Colonic mucosa (tissue), 4 donors: ENCODE measurements at regions not wholly inside any gene's neighbourhood (a gene's known extent, or its start where the extent isn't known, plus 50 kb on each side); places are given as distances from the start of the nearest gene placed in this dataset.

ENCODE experiments used
- DNase-seq: peaks from one replicate; pipeline ENCODE4 v3.0.0-alpha.2; 2020
- H3K27ac ChIP-seq: fragments of 200-600 bp; one replicate; pipeline ENCODE4 v1.8.0; 2021
- H3K27me3 ChIP-seq: fragments of 200-600 bp; one replicate; pipeline ENCODE4 v1.8.0; 2021
- H3K36me3 ChIP-seq: fragments of 200-600 bp; one replicate; pipeline ENCODE4 v1.8.0; 2021
- H3K4me1 ChIP-seq: fragments of 200-600 bp; one replicate; pipeline ENCODE4 v1.8.0; 2021; ENCODE audit warnings: mild to moderate bottlenecking
- H3K4me3 ChIP-seq: fragments of 200-600 bp; one replicate; pipeline ENCODE4 v1.8.0; 2021
- H3K9ac ChIP-seq, 2 donors: one replicate each; pipeline ENCODE4 v1.7.0; 2013; ENCODE audit warnings: control low read depth in 2 of 2, low read depth in 2 of 2, low read length in 2 of 2
- H3K9me3 ChIP-seq: fragments of 200-600 bp; one replicate; pipeline ENCODE4 v1.8.0; 2021
- intact Hi-C: fragments of 100-400 bp; cut with DNase I; formaldehyde crosslinking; loops from one replicate; pipeline ENCODE4 v1.14.1; 2022
- TF ChIP-seq, protein P1 (sequence below): fragments of 200-600 bp; IDR thresholded peaks from one replicate; pipeline ENCODE4 v1.8.0; 2022; ENCODE audit warnings: antibody characterized with exemption, mild to moderate bottlenecking
- donor health status: healthy.
- donor health status: DM: no; HTN: no; CAD: no.
- donor health status: DM: no; HTN: no; CAD: no.

DNA sequence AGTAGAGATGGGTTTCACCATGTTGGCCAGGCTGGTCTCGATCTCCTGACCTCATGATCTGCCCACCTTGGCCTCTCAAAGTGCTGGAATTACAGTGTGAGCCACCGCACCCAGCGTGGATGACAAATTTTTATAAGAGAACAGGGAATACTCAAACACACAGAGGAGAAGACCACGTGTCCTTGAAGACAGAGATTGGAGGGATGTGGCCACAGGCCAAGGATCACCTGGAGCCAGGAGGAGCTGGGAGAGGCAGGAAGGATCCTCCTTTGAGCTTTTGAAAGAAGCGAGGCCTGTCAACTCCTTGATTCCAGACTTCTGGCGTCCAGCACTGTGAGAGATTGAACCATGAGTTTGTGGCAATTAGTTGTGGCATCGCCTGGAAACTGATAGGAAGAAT lies 1049.5 kb downstream of the TBC1D22A start:
- TF ChIP-seq, protein P1, sequence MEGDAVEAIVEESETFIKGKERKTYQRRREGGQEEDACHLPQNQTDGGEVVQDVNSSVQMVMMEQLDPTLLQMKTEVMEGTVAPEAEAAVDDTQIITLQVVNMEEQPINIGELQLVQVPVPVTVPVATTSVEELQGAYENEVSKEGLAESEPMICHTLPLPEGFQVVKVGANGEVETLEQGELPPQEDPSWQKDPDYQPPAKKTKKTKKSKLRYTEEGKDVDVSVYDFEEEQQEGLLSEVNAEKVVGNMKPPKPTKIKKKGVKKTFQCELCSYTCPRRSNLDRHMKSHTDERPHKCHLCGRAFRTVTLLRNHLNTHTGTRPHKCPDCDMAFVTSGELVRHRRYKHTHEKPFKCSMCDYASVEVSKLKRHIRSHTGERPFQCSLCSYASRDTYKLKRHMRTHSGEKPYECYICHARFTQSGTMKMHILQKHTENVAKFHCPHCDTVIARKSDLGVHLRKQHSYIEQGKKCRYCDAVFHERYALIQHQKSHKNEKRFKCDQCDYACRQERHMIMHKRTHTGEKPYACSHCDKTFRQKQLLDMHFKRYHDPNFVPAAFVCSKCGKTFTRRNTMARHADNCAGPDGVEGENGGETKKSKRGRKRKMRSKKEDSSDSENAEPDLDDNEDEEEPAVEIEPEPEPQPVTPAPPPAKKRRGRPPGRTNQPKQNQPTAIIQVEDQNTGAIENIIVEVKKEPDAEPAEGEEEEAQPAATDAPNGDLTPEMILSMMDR = no peak
- intact Hi-C loops = no loop called here
- no peak for DNase-seq

DNA sequence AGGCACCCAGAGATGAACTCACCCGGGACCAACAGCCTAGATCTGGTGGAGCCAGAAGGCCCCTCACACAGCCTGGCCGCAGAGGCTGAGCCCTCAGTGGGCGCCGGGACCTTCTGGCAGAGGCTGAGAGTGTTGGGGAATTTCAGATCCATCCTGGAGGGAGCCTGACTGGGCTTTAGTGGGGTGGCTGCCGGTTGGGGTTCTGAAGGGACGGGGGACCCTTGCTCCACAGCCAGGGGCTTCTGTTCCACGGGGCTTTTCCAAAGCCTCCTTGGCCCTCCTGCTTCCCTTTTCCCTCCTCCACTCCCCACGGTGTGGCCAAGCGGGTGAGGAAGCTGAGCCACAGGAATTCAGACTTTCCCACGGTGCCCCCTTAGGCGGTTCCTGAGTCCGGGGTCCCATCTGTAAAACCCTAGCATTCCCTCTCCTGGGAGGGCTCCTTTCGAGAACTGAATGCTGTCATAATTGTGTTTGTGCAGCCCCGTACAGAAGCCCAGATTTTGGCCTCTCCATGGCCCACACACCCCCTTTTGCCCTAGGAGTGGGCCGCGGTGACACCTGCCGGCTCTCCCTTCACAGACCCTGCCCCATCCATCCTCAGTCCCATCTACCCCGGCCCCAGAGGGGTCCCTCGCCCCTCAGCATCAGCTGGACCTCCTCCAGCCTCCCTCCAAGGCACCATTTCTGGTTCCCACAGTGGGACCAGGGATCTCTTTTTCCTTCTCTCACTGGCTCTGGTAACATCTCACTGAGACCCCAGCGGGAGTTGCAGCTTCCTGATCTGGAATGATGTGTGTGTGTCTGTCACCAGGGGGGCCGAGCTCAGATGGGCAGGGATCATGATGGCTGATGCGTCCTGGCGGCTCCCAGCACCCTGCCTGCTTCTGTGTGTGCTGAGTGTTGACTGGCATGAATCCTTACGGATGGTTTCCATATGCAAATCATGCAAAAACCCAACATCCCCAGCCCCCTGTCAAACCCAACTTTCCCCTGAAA lies 1048.4 kb downstream of the TBC1D22A start:
- TF ChIP-seq, protein P1 = no peak
- DNase-seq = no peak
- Histone ChIP-seq H3K27me3 (no peaks in the 10 kb centered on the region), H3K4me3 (no peak overlapping the region), H3K36me3 (no peaks in the 10 kb centered on the region), H3K4me1 (no peaks in the 10 kb centered on the region), H3K9me3 (no peaks in the 10 kb centered on the region), H3K27ac (no peak overlapping the region), H3K9ac (no peak overlapping the region)
- intact Hi-C loops = no loop called here

More for the DNA sequence above, 1049.5 kb downstream of the TBC1D22A start:
- H3K27me3 ChIP-seq = no peaks in the 10 kb centered on the region
- H3K27ac ChIP-seq = no peak overlapping the region
- no peaks in the 10 kb centered on the region for H3K4me1 ChIP-seq
- H3K4me3 ChIP-seq = no peak overlapping the region
- no peak overlapping the region for H3K9ac ChIP-seq
- no peaks in the 10 kb centered on the region for H3K36me3 ChIP-seq
- H3K9me3 ChIP-seq = no peaks in the 10 kb centered on the region

DNA sequence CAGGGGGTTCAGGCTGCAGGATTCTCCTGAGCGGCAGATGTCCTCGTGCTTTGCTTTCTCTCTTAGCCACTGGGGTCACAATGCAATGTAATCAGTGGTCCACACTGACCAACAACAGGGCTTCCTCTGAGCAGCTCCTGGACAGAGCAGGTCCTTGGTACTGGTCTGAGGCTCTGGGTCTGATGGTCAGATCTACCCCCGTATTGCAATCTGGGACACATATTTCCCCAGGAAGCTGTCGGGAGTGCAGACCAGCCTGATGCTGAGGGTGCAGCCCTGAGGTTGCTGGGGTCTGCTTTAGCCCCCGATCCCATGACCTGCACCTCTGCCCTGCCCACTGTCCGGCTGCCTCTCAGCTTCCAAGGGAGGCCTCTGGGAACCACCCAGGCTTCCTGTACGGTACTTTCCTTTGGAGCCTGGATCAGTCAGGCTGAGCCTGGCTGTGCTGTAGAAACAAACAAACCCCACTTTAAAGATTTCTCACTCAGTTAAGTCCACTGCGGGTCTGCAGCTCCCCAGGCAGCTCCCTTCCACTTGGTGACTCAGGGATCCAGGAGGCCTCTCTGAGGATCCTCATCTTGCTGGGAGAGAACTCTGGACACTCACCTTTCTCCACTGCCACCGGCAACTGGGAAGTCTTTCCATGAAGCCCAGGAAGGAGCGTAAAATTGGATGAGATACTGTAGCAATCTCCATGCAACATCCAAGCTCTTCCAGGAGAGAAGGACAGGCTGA lies 1046.6 kb downstream of the TBC1D22A start:
- Histone ChIP-seq H3K9me3 (no peaks in the 10 kb centered on the region), H3K4me1 (no peaks in the 10 kb centered on the region), H3K27me3 (no peaks in the 10 kb centered on the region), H3K9ac (no peak overlapping the region), H3K4me3 (no peak overlapping the region), H3K36me3 (no peaks in the 10 kb centered on the region), H3K27ac (no peak overlapping the region)
- TF ChIP-seq, protein P1 = no peak
- intact Hi-C loops = no loop called here
- DNase-seq = no peak

DNA sequence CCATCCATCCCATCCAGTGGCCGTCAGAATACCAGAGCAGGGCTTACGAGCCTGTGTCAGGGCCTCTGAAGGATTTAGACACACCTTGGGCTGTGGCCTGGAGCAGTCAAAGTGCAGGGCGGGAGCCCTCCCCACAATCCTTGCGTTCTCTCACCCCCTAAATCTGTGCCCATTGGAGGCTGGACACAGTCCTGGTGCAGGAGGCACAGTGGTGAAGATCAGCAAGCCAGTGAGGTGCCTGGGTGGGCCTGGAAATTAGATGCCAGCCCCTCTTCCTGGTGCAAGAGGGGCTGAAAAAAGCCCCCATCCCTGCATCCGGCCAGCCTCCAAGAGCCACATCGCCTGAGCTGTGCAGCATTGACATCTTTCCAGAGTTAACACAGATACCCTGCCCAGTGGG lies 1045.8 kb downstream of the TBC1D22A start:
- H3K9ac ChIP-seq = no peak overlapping the region
- H3K36me3 ChIP-seq = no peaks in the 10 kb centered on the region
- intact Hi-C loops = no loop called here
- H3K27me3 ChIP-seq = no peaks in the 10 kb centered on the region
- no peak overlapping the region for H3K27ac ChIP-seq
- TF ChIP-seq, protein P1 = no peak
- no peak overlapping the region for H3K4me3 ChIP-seq
- no peaks in the 10 kb centered on the region for H3K4me1 ChIP-seq
- DNase-seq = no peak
- H3K9me3 ChIP-seq = no peaks in the 10 kb centered on the region

DNA sequence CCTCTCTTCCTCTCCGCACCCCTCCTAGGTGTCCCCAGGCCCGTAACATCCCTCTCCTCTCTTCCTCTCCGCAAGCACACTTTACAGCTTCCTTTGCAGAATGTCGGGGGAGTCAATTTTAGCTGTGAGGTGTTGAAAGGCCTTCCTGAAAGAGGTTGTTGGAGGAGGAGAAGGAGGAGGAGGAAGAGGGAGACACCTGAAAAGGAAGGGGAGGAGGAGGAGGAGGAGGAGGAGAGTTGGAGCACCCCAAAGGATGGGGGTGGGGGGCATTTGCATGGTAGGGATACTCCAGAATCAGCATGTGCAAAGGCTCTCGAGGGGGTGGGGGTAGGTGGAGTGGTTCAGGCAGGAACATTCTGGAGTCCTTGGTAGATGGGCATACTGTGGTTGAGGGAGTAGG lies 1045.1 kb downstream of the TBC1D22A start:
- Histone ChIP-seq H3K36me3 (no peaks in the 10 kb centered on the region), H3K27me3 (no peaks in the 10 kb centered on the region), H3K4me1 (no peaks in the 10 kb centered on the region), H3K4me3 (no peak overlapping the region), H3K27ac (no peak overlapping the region), H3K9me3 (no peaks in the 10 kb centered on the region), H3K9ac (no peak overlapping the region)
- intact Hi-C loops = no loop called here
- no peak for DNase-seq
- TF ChIP-seq, protein P1 = no peak
